ENCODE measurements at regions not wholly inside any gene's neighbourhood (a gene's known extent, or its start where the extent isn't known, plus 50 kb on each side); places are given as distances from the start of the nearest gene placed in this dataset.

DNA sequence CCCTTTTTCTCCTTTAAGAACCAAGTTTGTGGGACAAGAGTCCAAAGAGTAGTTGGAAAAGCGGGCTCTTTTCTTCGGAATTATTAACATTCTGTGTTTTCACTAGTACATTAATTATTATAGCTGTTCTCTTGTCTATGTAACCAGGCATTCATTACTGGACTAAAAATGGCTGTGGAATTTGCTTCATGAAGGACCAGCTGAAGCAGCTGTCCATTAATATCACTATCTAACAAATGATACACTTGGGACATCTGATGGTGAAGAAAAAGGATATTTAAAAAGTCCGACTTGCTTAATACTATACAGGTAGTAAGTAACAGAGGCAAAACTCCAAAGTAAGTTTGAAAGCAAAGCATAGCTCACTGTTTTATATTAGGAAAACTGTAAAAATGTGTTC lies 728.9 kb upstream of the DPPA4 start:
- WGBS (ENCODE audit: insufficient coverage) = no CpG with 5 or more reads among the region's 3 CpGs
- intact Hi-C loops (cut with micrococcal nuclease) = no loop called here
- TF ChIP-seq CTCF (IDR thresholded peaks at IDR 0.05) = no peak

DNA sequence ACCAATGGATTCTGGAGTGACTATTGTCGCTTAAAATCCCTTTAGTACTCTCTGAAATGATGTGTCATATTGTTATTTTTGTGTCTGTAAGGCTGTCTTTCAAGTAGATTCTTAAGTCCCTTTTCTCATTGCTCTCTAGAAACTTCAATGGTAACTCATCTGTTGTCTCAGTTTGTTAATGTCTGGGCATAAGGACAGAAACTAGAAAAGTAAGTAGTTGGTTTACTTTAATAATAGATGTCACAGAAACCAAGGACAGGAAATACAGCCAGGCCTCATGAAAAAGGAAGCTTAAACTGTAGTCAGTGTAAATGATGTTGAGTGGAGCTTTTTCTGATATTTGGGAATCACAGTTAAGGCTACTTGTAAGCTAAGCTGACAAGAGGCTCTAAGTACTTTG lies 730.2 kb upstream of the DPPA4 start:
- H3K27ac Mint-ChIP-seq = no peak overlapping the region
- H3K36me3 ChIP-seq (ENCODE audit: control insufficient read depth, insufficient read depth, low read length) = no peaks in the 10 kb centered on the region
- H3K36me3 Mint-ChIP-seq = no peaks in the 10 kb centered on the region
- H3K27me3 ChIP-seq (ENCODE audit: control insufficient read depth, insufficient read depth, low read length) = no peaks in the 10 kb centered on the region
- H3K4me3 Mint-ChIP-seq = no peak overlapping the region
- no peak for ATAC-seq
- H3K4me1 ChIP-seq (ENCODE audit: control insufficient read depth, insufficient read depth, low read length) = no peaks in the 10 kb centered on the region
- no peaks in the 10 kb centered on the region for H3K27me3 Mint-ChIP-seq (ENCODE audit: low read depth in 2 of 2)
- TF ChIP-seq CTCF (IDR thresholded peaks at IDR 0.05) = no peak
- no peak overlapping the region for H3K4me3 ChIP-seq (ENCODE audit: low read length)
- H3K9me3 ChIP-seq (ENCODE audit: control insufficient read depth, insufficient read depth, low read length) = no peaks in the 10 kb centered on the region
- peaks cover 3 to 6% of the 10 kb centered on the region in 2 donors for H3K9me3 Mint-ChIP-seq
- no peaks in the 10 kb centered on the region for H3K4me1 Mint-ChIP-seq
- no CpG with 5 or more reads among the region's 1 CpG for WGBS (ENCODE audit: insufficient coverage)
- no peak overlapping the region for H3K27ac ChIP-seq (ENCODE audit: low read length)
- intact Hi-C loops (cut with micrococcal nuclease) = no loop called here
- no peak for DNase-seq

More for the DNA sequence above, 728.9 kb upstream of the DPPA4 start:
- H3K36me3 Mint-ChIP-seq = no peaks in the 10 kb centered on the region
- Histone ChIP-seq H3K27ac (ENCODE audit: low read length) (no peak overlapping the region), H3K9me3 (ENCODE audit: control insufficient read depth, insufficient read depth, low read length) (no peaks in the 10 kb centered on the region), H3K4me1 (ENCODE audit: control insufficient read depth, insufficient read depth, low read length) (no peaks in the 10 kb centered on the region), H3K4me3 (ENCODE audit: low read length) (no peak overlapping the region), H3K36me3 (ENCODE audit: control insufficient read depth, insufficient read depth, low read length) (no peaks in the 10 kb centered on the region), H3K27me3 (ENCODE audit: control insufficient read depth, insufficient read depth, low read length) (no peaks in the 10 kb centered on the region)
- no peaks in the 10 kb centered on the region for H3K4me1 Mint-ChIP-seq
- no peak overlapping the region for H3K4me3 Mint-ChIP-seq
- no peaks in the 10 kb centered on the region for H3K27me3 Mint-ChIP-seq (ENCODE audit: low read depth in 2 of 2)
- H3K27ac Mint-ChIP-seq = no peak overlapping the region
- no peaks in the 10 kb centered on the region for H3K9me3 Mint-ChIP-seq
- ATAC-seq (no peak), DNase-seq (no peak)

- intact Hi-C loops (cut with micrococcal nuclease) = no loop called here
- WGBS (ENCODE audit: insufficient coverage) = no CpG with 5 or more reads among the region's 2 CpGs
- DNase-seq (no peak), ATAC-seq (no peak)
- Histone ChIP-seq H3K4me1 (ENCODE audit: control insufficient read depth, insufficient read depth, low read length) (no peaks in the 10 kb centered on the region), H3K27me3 (ENCODE audit: control insufficient read depth, insufficient read depth, low read length) (no peaks in the 10 kb centered on the region), H3K36me3 (ENCODE audit: control insufficient read depth, insufficient read depth, low read length) (no peaks in the 10 kb centered on the region), H3K27ac (ENCODE audit: low read length) (no peak overlapping the region), H3K4me3 (ENCODE audit: low read length) (no peak overlapping the region), H3K9me3 (ENCODE audit: control insufficient read depth, insufficient read depth, low read length) (no peaks in the 10 kb centered on the region)
- Mint-ChIP-seq H3K4me1 (no peaks in the 10 kb centered on the region), H3K27ac (no peak overlapping the region), H3K9me3 (peaks cover 3 to 6% of the 10 kb centered on the region in 2 donors), H3K36me3 (no peaks in the 10 kb centered on the region), H3K4me3 (no peak overlapping the region), H3K27me3 (ENCODE audit: low read depth in 2 of 2) (no peaks in the 10 kb centered on the region)
- TF ChIP-seq CTCF (IDR thresholded peaks at IDR 0.05) = no peak
These were observed 732.4 kb upstream of the DPPA4 start for GRCh38 chr3:110069761-110070160.

GRCh38 chr3:110070161-110070916 lies 733.0 kb upstream of the DPPA4 start:
- Histone ChIP-seq H3K4me3 (ENCODE audit: low read length) (no peak overlapping the region), H3K27ac (ENCODE audit: low read length) (no peak overlapping the region), H3K36me3 (ENCODE audit: control insufficient read depth, insufficient read depth, low read length) (no peaks in the 10 kb centered on the region), H3K27me3 (ENCODE audit: control insufficient read depth, insufficient read depth, low read length) (no peaks in the 10 kb centered on the region), H3K9me3 (ENCODE audit: control insufficient read depth, insufficient read depth, low read length) (no peaks in the 10 kb centered on the region), H3K4me1 (ENCODE audit: control insufficient read depth, insufficient read depth, low read length) (no peaks in the 10 kb centered on the region)
- H3K4me3 Mint-ChIP-seq = no peak overlapping the region
- H3K9me3 Mint-ChIP-seq = peaks cover 3 to 6% of the 10 kb centered on the region in 2 donors
- DNase-seq (no peak), ATAC-seq (no peak)
- TF ChIP-seq CTCF (IDR thresholded peaks at IDR 0.05) = no peak
- no peak overlapping the region for H3K27ac Mint-ChIP-seq
- WGBS (ENCODE audit: insufficient coverage) = 76% methylated on average over 2 of the region's 2 CpGs
- intact Hi-C loops (cut with micrococcal nuclease) = no loop called here
- H3K36me3 Mint-ChIP-seq = no peaks in the 10 kb centered on the region
- no peaks in the 10 kb centered on the region for H3K27me3 Mint-ChIP-seq (ENCODE audit: low read depth in 2 of 2)
- H3K4me1 Mint-ChIP-seq = no peaks in the 10 kb centered on the region
